IMR-90 (cell line): ENCODE measurements at regions not wholly inside any gene's neighbourhood (a gene's known extent, or its start where the extent isn't known, plus 50 kb on each side); places are given as distances from the start of the nearest gene placed in this dataset.

Source experiments
- ATAC-seq: fragments of 200-7000 bp; cut with Tn5 transposase; 2 replicates; pipeline ENCODE4 v1.9.1; 2020; ENCODE audit warnings: low read depth, mild to moderate bottlenecking, moderate library complexity
- BruUV-seq: library from RNA; stranded (reverse); fragments of 400-500 nt; replicated peaks from 2 replicates; lab custom pipeline; 2021; lab: Mats Ljungman, UMichigan
- CTCF ChIA-PET: fragments of 300-600 bp; formaldehyde crosslinking; extraction: SDS; loops from one replicate; lab custom pipeline; 2021; ENCODE audit warnings: antibody characterized with exemption; lab: Yijun Ruan, JAX
- POLR2A ChIA-PET: fragments of 300-600 bp; sonication (Branson Sonifier 250); formaldehyde crosslinking; loops from one replicate; lab custom pipeline; 2022; ENCODE audit warnings: antibody characterized with exemption; ENCODE audit not compliant: unreplicated experiment; lab: Charles Lee
- DNase-seq: peaks from one replicate; pipeline ENCODE4 v3.0.0; 2013
- H2AFZ ChIP-seq: replicated peaks from 2 replicates; pipeline ENCODE3; 2013; ENCODE audit warnings: low read length, mild to moderate bottlenecking; ENCODE audit not compliant: poor library complexity
- H2AK5ac ChIP-seq: 2 replicates; pipeline ENCODE4 v1.6.1; 2013; ENCODE audit warnings: low read depth, low read length, inconsistent platforms
- H2AK9ac ChIP-seq: replicated peaks from 2 replicates; pipeline ENCODE3; 2013; ENCODE audit warnings: mild to moderate bottlenecking, low read depth, low read length, moderate library complexity; ENCODE audit not compliant: poor library complexity
- H2BK120ac ChIP-seq: 2 replicates; pipeline ENCODE4 v1.6.1; 2013; ENCODE audit warnings: low read depth, low read length, inconsistent platforms
- H2BK15ac ChIP-seq: 3 replicates; pipeline ENCODE4 v1.6.1; 2013; ENCODE audit warnings: low read depth, low read length, inconsistent platforms
- H2BK20ac ChIP-seq: 2 replicates; pipeline ENCODE4 v1.6.1; 2013; ENCODE audit warnings: low read depth, mild to moderate bottlenecking, inconsistent platforms, low read length, moderate library complexity
- H2BK5ac ChIP-seq: 2 replicates; pipeline ENCODE4 v1.6.1; 2013; ENCODE audit warnings: mild to moderate bottlenecking, low read depth, low read length, inconsistent platforms; ENCODE audit not compliant: poor library complexity, severe bottlenecking
- H3K14ac ChIP-seq: replicated peaks from 2 replicates; pipeline ENCODE4 v1.6.1; 2013; ENCODE audit warnings: low read depth, low read length, inconsistent platforms
- H3K18ac ChIP-seq: 2 replicates; pipeline ENCODE4 v1.6.1; 2013; ENCODE audit warnings: low read depth, low read length, control low read depth
- H3K23ac ChIP-seq: 2 replicates; pipeline ENCODE4 v1.6.1; 2013; ENCODE audit warnings: low read depth, low read length, inconsistent platforms
- H3K27ac ChIP-seq: 2 replicates; pipeline ENCODE4 v1.5.1; 2013; ENCODE audit warnings: mild to moderate bottlenecking, control low read depth, low read length; ENCODE audit not compliant: insufficient read depth
- H3K27me3 ChIP-seq: 2 replicates; pipeline ENCODE4 v1.6.1; 2013; ENCODE audit warnings: low read length; ENCODE audit not compliant: control insufficient read depth, insufficient read depth
- H3K36me3 ChIP-seq: 2 replicates; pipeline ENCODE4 v1.6.1; 2013; ENCODE audit warnings: low read length, mixed read lengths; ENCODE audit not compliant: control insufficient read depth, insufficient read depth
- H3K4ac ChIP-seq: 2 replicates; pipeline ENCODE4 v1.6.1; 2013; ENCODE audit warnings: low read depth, low read length, inconsistent platforms
- H3K4me1 ChIP-seq: 2 replicates; pipeline ENCODE4 v1.6.1; 2013; ENCODE audit warnings: low read length, mixed read lengths; ENCODE audit not compliant: control insufficient read depth, insufficient read depth
- H3K4me2 ChIP-seq: 2 replicates; pipeline ENCODE4 v1.6.1; 2013; ENCODE audit warnings: low read depth, mild to moderate bottlenecking, control low read depth, low read length, moderate library complexity
- H3K4me3 ChIP-seq: 2 replicates; pipeline ENCODE4 v1.5.1; 2013; ENCODE audit warnings: low read depth, mild to moderate bottlenecking, control low read depth, low read length, moderate library complexity; ENCODE audit not compliant: insufficient read depth
- H3K56ac ChIP-seq: 2 replicates; pipeline ENCODE4 v1.6.1; 2013; ENCODE audit warnings: low read length, inconsistent platforms; ENCODE audit not compliant: insufficient read depth; ENCODE audit errors: extremely low read depth
- H3K79me1 ChIP-seq, 2 experiments: 2 replicates each; pipeline ENCODE4 v1.6.1; 2013; ENCODE audit warnings: low read length in 2 of 2, inconsistent platforms in 1 of 2, low read depth in 1 of 2
- H3K9ac ChIP-seq: 2 replicates; pipeline ENCODE4 v1.6.1; 2013; ENCODE audit warnings: low read depth, low read length, control low read depth
- H3K9me1 ChIP-seq: 2 replicates; pipeline ENCODE4 v1.6.1; 2013; ENCODE audit warnings: low read length, inconsistent platforms; ENCODE audit not compliant: insufficient read depth
- H3K9me3 ChIP-seq: 2 replicates; pipeline ENCODE4 v1.6.1; 2013; ENCODE audit warnings: low read length; ENCODE audit not compliant: control insufficient read depth, insufficient read depth
- H4K20me1 ChIP-seq: 2 replicates; pipeline ENCODE4 v1.6.1; 2013; ENCODE audit warnings: low read length, inconsistent platforms; ENCODE audit not compliant: insufficient read depth
- H4K5ac ChIP-seq: 2 replicates; pipeline ENCODE4 v1.6.1; 2013; ENCODE audit warnings: mild to moderate bottlenecking, low read depth, low read length, control low read depth
- H4K8ac ChIP-seq, 2 experiments: 2 replicates each; pipeline ENCODE4 v1.6.1; 2013; ENCODE audit warnings: low read depth in 2 of 2, low read length in 2 of 2, control low read depth in 1 of 2, inconsistent platforms in 1 of 2
- H4K91ac ChIP-seq: 2 replicates; pipeline ENCODE4 v1.6.1; 2013; ENCODE audit warnings: low read depth, low read length, inconsistent platforms; ENCODE audit not compliant: insufficient read depth
- BHLHE40 ChIP-seq: fragments of 150-350 bp; IDR thresholded peaks from 2 replicates; pipeline ENCODE4 v1.6.1; 2016; ENCODE audit warnings: mild to moderate bottlenecking, low read depth, low read length
- CEBPB ChIP-seq: IDR thresholded peaks from 2 replicates; pipeline ENCODE4 v1.6.1; 2012; ENCODE audit warnings: low read depth, low read length, improper control_type of control experiment
- CHD1 ChIP-seq: IDR thresholded peaks from 2 replicates; pipeline ENCODE4 v1.6.1; 2012; ENCODE audit warnings: low read depth, low read length, improper control_type of control experiment
- FOS ChIP-seq: fragments of 150-350 bp; IDR thresholded peaks from 2 replicates; pipeline ENCODE4 v1.6.1; 2016; ENCODE audit warnings: low read depth, low read length
- MAFK ChIP-seq: IDR thresholded peaks from 2 replicates; pipeline ENCODE4 v1.6.1; 2012; ENCODE audit warnings: low read depth, low read length, improper control_type of control experiment
- MAZ ChIP-seq: IDR thresholded peaks from 2 replicates; pipeline ENCODE4 v1.6.1; 2012; ENCODE audit warnings: low read depth, mild to moderate bottlenecking, low read length, improper control_type of control experiment, moderate library complexity, borderline replicate concordance
- MXI1 ChIP-seq: IDR thresholded peaks from 2 replicates; pipeline ENCODE4 v1.6.1; 2012; ENCODE audit warnings: low read depth, mild to moderate bottlenecking, low read length, moderate library complexity, borderline replicate concordance
- POLR2A ChIP-seq: IDR thresholded peaks from 2 replicates; pipeline ENCODE4 v1.6.1; 2012; ENCODE audit warnings: mild to moderate bottlenecking, low read depth, low read length
- RAD21 ChIP-seq: IDR thresholded peaks from 2 replicates; pipeline ENCODE4 v1.6.1; 2012; ENCODE audit warnings: low read length, improper control_type of control experiment
- RCOR1 ChIP-seq: IDR thresholded peaks from 2 replicates; pipeline ENCODE4 v1.6.1; 2012; ENCODE audit warnings: mild to moderate bottlenecking, low read length, improper control_type of control experiment; ENCODE audit not compliant: insufficient replicate concordance
- RFX5 ChIP-seq: IDR thresholded peaks from 2 replicates; pipeline ENCODE4 v1.8.0; 2012; ENCODE audit warnings: low read depth, mild to moderate bottlenecking, low read length, moderate library complexity
- WGBS, 2 experiments: methylation state at CpG; one replicate each; pipeline versions ENCODE4 v1.1.5 to v1.1.7; 2013; ENCODE audit warnings: missing lambda C conversion rate in 2 of 2; ENCODE audit not compliant: insufficient read length in 1 of 2; ENCODE audit errors: extremely low coverage in 2 of 2; 5-methylcytosine and 5-hydroxymethylcytosine counted together
- dilution Hi-C: fragments of 300-500 bp; cut with HindIII; formaldehyde crosslinking; loops from one replicate; pipeline ENCODE4 v1.14.3; 2018; ENCODE audit warnings: low sequenced_read_pairs; ENCODE audit not compliant: unreplicated experiment
- in situ Hi-C: fragments of 300-500 bp; cut with MboI; formaldehyde crosslinking; loops from 3 replicates; pipeline ENCODE4 v1.14.3; 2019; ENCODE audit warnings: low sequenced_read_pairs, inconsistent platforms, mixed read lengths
- intact Hi-C: fragments of 100-400 bp; cut with micrococcal nuclease; formaldehyde crosslinking; loops from 2 replicates; pipeline ENCODE4 v1.10.0; 2022
- TF ChIP-seq, protein P1 (sequence below): fragments of 150-350 bp; IDR thresholded peaks from 2 replicates; pipeline ENCODE4 v1.6.1; 2017; ENCODE audit warnings: mild to moderate bottlenecking, antibody characterized with exemption, low read length, low read depth
- TF ChIP-seq, protein P2 (sequence below): conservative IDR thresholded peaks from 2 replicates; pipeline ENCODE4 v1.5.1; 2012; ENCODE audit warnings: mild to moderate bottlenecking, low read depth, low read length, improper control_type of control experiment
- TF ChIP-seq, protein P3 (sequence below): fragments of 150-350 bp; IDR thresholded peaks from 2 replicates; pipeline ENCODE4 v1.6.1; 2016; ENCODE audit warnings: low read depth, mild to moderate bottlenecking, low read length, moderate library complexity, borderline replicate concordance

DNA sequence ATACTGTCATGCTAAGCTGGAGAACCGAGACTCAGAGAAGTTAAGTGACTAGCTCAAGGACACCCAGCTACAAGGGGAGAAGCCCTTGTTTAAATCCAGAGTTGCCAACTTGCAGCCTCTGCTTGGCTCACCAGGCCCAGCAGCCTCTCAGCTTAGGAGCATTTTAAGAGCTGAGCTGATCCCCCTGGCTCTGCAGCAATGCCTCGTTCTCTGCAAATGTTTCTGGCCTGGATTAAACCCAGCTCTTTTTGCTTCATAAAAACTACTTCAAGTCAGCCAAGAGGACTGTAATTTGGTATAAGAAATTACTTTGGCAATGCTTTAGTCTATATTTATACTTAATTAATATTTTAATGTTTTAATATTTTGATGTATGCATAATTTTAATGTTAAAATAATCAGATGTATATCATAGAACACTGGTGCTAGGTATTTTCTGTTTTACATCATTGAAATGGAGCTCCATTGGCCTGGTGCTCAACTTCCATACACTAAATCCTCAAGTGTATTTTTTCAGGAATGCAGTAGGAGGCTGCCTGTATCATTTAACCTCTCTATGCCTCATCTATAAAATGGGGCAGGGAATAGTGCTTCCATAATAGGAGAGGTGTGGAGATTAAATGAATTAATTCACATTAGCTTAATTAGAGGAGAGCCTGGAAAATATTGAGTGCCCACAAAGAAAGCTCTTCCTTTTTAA lies 184.2 kb downstream of the EMX2 start:
- Histone ChIP-seq H4K20me1 (no peaks in the 10 kb centered on the region), H3K79me1 (no peaks in the 10 kb centered on the region), H3K36me3 (no peaks in the 10 kb centered on the region), H2AFZ (no peak overlapping the region), H3K27ac (no peak overlapping the region), H3K9me1 (no peaks in the 10 kb centered on the region), H3K27me3 (no peaks in the 10 kb centered on the region), H3K23ac (no peak overlapping the region), H2BK120ac (no peak overlapping the region), H2AK9ac (no peak overlapping the region), H2BK5ac (no peak overlapping the region), H4K8ac (no peak overlapping the region), H3K4me3 (no peak overlapping the region), H3K18ac (no peak overlapping the region), H3K56ac (no peak overlapping the region), H2BK20ac (no peak overlapping the region), H2BK15ac (no peak overlapping the region), H3K9ac (no peak overlapping the region), H3K4me2 (no peak overlapping the region), H2AK5ac (no peak overlapping the region), H3K14ac (no peak overlapping the region), H3K4me1 (no peaks in the 10 kb centered on the region), H3K9me3 (peaks cover 12% of the 10 kb centered on the region), H3K4ac (no peak overlapping the region), H4K91ac (no peak overlapping the region), H4K5ac (no peak overlapping the region)
- no peak for TF ChIP-seq MAFK
- TF ChIP-seq CEBPB = no peak
- no peak for TF ChIP-seq MAZ
- no peak for TF ChIP-seq RFX5
- TF ChIP-seq BHLHE40 = no peak
- TF ChIP-seq, protein P1, sequence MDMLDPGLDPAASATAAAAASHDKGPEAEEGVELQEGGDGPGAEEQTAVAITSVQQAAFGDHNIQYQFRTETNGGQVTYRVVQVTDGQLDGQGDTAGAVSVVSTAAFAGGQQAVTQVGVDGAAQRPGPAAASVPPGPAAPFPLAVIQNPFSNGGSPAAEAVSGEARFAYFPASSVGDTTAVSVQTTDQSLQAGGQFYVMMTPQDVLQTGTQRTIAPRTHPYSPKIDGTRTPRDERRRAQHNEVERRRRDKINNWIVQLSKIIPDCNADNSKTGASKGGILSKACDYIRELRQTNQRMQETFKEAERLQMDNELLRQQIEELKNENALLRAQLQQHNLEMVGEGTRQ = no peak
- no peak for TF ChIP-seq FOS
- no peak for TF ChIP-seq RAD21
- no peak for TF ChIP-seq MXI1
- TF ChIP-seq, protein P2, sequence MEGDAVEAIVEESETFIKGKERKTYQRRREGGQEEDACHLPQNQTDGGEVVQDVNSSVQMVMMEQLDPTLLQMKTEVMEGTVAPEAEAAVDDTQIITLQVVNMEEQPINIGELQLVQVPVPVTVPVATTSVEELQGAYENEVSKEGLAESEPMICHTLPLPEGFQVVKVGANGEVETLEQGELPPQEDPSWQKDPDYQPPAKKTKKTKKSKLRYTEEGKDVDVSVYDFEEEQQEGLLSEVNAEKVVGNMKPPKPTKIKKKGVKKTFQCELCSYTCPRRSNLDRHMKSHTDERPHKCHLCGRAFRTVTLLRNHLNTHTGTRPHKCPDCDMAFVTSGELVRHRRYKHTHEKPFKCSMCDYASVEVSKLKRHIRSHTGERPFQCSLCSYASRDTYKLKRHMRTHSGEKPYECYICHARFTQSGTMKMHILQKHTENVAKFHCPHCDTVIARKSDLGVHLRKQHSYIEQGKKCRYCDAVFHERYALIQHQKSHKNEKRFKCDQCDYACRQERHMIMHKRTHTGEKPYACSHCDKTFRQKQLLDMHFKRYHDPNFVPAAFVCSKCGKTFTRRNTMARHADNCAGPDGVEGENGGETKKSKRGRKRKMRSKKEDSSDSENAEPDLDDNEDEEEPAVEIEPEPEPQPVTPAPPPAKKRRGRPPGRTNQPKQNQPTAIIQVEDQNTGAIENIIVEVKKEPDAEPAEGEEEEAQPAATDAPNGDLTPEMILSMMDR = no peak
- TF ChIP-seq POLR2A = no peak
- no peak for TF ChIP-seq RCOR1
- TF ChIP-seq, protein P3, sequence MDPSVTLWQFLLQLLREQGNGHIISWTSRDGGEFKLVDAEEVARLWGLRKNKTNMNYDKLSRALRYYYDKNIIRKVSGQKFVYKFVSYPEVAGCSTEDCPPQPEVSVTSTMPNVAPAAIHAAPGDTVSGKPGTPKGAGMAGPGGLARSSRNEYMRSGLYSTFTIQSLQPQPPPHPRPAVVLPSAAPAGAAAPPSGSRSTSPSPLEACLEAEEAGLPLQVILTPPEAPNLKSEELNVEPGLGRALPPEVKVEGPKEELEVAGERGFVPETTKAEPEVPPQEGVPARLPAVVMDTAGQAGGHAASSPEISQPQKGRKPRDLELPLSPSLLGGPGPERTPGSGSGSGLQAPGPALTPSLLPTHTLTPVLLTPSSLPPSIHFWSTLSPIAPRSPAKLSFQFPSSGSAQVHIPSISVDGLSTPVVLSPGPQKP = no peak
- TF ChIP-seq CHD1 = no peak
- intact Hi-C loops = no loop called here
- ChIA-PET POLR2A (no interaction called here), CTCF (interaction anchor here (0.7 kb wide), 1 partner anchor 160 kb away, joined by 3 read pairs; no protein-coding TSS in a partner anchor)
- no peak for ATAC-seq
- dilution Hi-C loops = no loop called here
- BruUV-seq = no TSS peak
- WGBS, 2 experiments = no CpG with 5 or more reads among the region's 2 CpGs
- in situ Hi-C loops = no loop called here
- DNase-seq = no peak
